ENCODE measurements at regions not wholly inside any gene's neighbourhood (a gene's known extent, or its start where the extent isn't known, plus 50 kb on each side); places are given as distances from the start of the nearest gene placed in this dataset.

GRCh38 chr3:181790561-181790960 lies 78.8 kb downstream of the SOX2 start:
- CTCF ChIA-PET: no interaction called here
- BruUV-seq (replicated peaks): no TSS peak
- DNase-seq (ENCODE audit: low spot score): no peak

DNA sequence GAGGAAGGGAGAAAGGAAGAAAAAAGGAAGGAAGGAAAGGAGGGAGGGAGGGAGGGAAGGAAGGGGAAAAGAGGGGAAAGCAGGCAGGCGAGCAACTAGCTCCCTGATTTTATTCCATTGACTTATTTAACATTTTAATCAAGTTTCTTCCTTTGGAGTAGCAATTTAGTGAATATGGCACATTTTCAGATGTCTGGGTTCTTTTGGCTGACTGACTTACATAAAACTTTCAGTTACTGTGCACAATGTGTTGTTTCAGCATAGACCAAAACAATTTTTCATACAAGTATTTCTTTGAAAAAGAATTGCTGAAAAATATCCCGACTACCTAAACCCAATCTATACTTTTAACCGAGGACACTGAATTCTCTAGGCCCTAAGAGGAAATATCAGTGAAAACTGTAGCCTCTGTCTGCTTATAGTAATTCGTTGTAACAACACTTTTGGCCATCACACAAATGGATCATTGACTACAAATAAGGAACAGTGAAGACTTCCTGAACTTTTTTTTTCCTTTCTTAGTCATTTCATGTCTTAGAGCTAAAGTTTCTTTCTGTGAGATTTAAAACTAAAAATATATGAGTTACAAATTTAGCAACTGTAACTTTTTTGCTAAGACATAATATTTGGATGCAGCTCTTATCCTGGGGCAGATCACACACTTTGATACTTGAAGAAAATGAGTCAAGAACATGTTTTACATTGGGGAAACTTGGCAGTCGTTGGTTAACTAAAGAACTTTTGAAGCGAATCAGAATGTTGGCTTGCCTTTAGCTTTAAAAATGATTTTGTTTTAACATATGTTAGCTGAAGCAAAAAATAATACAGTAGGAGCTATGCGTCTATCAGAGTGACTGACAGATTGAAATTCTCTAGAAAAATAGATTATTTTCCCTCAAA lies 79.6 kb downstream of the SOX2 start:
- no peak for DNase-seq (ENCODE audit: low spot score)
- no TSS peak for BruUV-seq (replicated peaks)
- CTCF ChIA-PET: no interaction called here

More at GRCh38 chr3:181790561-181790960, 78.8 kb downstream of the SOX2 start:
- Histone ChIP-seq H3K4me1 (ENCODE audit: insufficient read depth, low read length, poor library complexity, severe bottlenecking) (no peaks in the 10 kb centered on the region), H3K36me3 (ENCODE audit: insufficient read depth, low read length, poor library complexity, severe bottlenecking) (no peaks in the 10 kb centered on the region), H3K27me3 (replicated peaks; ENCODE audit: insufficient read depth, low read depth, low read length, poor library complexity) (no peaks in the 10 kb centered on the region), H3K4me3 (ENCODE audit: low read depth, low read length, poor library complexity, severe bottlenecking) (no peak overlapping the region), H3K9me3 (ENCODE audit: low read depth, low read length, poor library complexity, severe bottlenecking) (no peaks in the 10 kb centered on the region), H3K27ac (ENCODE audit: low read depth, low read length, poor library complexity, severe bottlenecking) (no peak overlapping the region)
- TF ChIP-seq EZH2 (IDR thresholded peaks at IDR 0.05; ENCODE audit: borderline replicate concordance, low read depth, low read length, poor library complexity, severe bottlenecking): no peak
- TF ChIP-seq, protein P1, sequence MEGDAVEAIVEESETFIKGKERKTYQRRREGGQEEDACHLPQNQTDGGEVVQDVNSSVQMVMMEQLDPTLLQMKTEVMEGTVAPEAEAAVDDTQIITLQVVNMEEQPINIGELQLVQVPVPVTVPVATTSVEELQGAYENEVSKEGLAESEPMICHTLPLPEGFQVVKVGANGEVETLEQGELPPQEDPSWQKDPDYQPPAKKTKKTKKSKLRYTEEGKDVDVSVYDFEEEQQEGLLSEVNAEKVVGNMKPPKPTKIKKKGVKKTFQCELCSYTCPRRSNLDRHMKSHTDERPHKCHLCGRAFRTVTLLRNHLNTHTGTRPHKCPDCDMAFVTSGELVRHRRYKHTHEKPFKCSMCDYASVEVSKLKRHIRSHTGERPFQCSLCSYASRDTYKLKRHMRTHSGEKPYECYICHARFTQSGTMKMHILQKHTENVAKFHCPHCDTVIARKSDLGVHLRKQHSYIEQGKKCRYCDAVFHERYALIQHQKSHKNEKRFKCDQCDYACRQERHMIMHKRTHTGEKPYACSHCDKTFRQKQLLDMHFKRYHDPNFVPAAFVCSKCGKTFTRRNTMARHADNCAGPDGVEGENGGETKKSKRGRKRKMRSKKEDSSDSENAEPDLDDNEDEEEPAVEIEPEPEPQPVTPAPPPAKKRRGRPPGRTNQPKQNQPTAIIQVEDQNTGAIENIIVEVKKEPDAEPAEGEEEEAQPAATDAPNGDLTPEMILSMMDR (conservative IDR thresholded peaks at IDR 0.05; ENCODE audit: low read depth, low read length): no peak
- POLR2A ChIA-PET (ENCODE audit: low non-redundant PET): no interaction called here
- intact Hi-C loops (cut with micrococcal nuclease; ENCODE audit: unreplicated experiment): loop anchor here (5.0 kb wide), 1 partner anchor 212 kb away; no protein-coding TSS in a partner anchor

DNA sequence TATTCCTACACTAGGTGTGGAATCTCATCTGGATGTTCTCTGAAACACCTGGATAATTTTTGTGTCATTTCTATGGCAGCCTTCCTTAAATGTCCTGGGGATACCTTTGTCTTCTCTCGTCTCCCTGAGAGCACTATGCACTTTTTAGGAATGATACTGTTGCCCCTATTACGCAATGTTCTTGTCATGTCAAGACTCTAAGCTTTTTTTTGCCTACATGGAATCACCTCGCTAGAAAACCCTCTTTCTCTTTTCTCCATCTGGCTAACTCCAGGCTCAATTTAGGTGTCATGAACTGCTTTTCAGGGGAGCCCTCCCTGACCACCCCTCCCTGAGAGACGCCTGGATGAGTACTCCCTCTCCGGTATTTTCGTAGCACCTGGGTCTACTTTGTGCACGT lies 81.3 kb downstream of the SOX2 start:
- POLR2A ChIA-PET (ENCODE audit: low non-redundant PET): no interaction called here
- Histone ChIP-seq H3K4me3 (ENCODE audit: low read depth, low read length, poor library complexity, severe bottlenecking) (no peak overlapping the region), H3K9me3 (ENCODE audit: low read depth, low read length, poor library complexity, severe bottlenecking) (no peaks in the 10 kb centered on the region), H3K36me3 (ENCODE audit: insufficient read depth, low read length, poor library complexity, severe bottlenecking) (no peaks in the 10 kb centered on the region), H3K27me3 (replicated peaks; ENCODE audit: insufficient read depth, low read depth, low read length, poor library complexity) (no peaks in the 10 kb centered on the region), H3K27ac (ENCODE audit: low read depth, low read length, poor library complexity, severe bottlenecking) (no peak overlapping the region), H3K4me1 (ENCODE audit: insufficient read depth, low read length, poor library complexity, severe bottlenecking) (no peaks in the 10 kb centered on the region)
- DNase-seq (ENCODE audit: low spot score): no peak
- intact Hi-C loops (cut with micrococcal nuclease; ENCODE audit: unreplicated experiment): loop anchor here (5.0 kb wide), 1 partner anchor 209 kb away; no protein-coding TSS in a partner anchor
- no peak for TF ChIP-seq EZH2 (IDR thresholded peaks at IDR 0.05; ENCODE audit: borderline replicate concordance, low read depth, low read length, poor library complexity, severe bottlenecking)
- TF ChIP-seq, protein P1 (conservative IDR thresholded peaks at IDR 0.05; ENCODE audit: low read depth, low read length): no peak
- no TSS peak for BruUV-seq (replicated peaks)
- CTCF ChIA-PET: no interaction called here

More for the DNA sequence above, 79.6 kb downstream of the SOX2 start:
- Histone ChIP-seq H3K27me3 (replicated peaks; ENCODE audit: insufficient read depth, low read depth, low read length, poor library complexity) (no peaks in the 10 kb centered on the region), H3K36me3 (ENCODE audit: insufficient read depth, low read length, poor library complexity, severe bottlenecking) (no peaks in the 10 kb centered on the region), H3K4me3 (ENCODE audit: low read depth, low read length, poor library complexity, severe bottlenecking) (no peak overlapping the region), H3K9me3 (ENCODE audit: low read depth, low read length, poor library complexity, severe bottlenecking) (no peaks in the 10 kb centered on the region), H3K27ac (ENCODE audit: low read depth, low read length, poor library complexity, severe bottlenecking) (no peak overlapping the region), H3K4me1 (ENCODE audit: insufficient read depth, low read length, poor library complexity, severe bottlenecking) (no peaks in the 10 kb centered on the region)
- no peak for TF ChIP-seq EZH2 (IDR thresholded peaks at IDR 0.05; ENCODE audit: borderline replicate concordance, low read depth, low read length, poor library complexity, severe bottlenecking)
- TF ChIP-seq, protein P1 (conservative IDR thresholded peaks at IDR 0.05; ENCODE audit: low read depth, low read length): no peak
- POLR2A ChIA-PET (ENCODE audit: low non-redundant PET): no interaction called here
- intact Hi-C loops (cut with micrococcal nuclease; ENCODE audit: unreplicated experiment): loop anchor here (5.0 kb wide), 1 partner anchor 211 kb away; no protein-coding TSS in a partner anchor
